ENCODE measurements at regions not wholly inside any gene's neighbourhood (a gene's known extent, or its start where the extent isn't known, plus 50 kb on each side); places are given as distances from the start of the nearest gene placed in this dataset.

DNA sequence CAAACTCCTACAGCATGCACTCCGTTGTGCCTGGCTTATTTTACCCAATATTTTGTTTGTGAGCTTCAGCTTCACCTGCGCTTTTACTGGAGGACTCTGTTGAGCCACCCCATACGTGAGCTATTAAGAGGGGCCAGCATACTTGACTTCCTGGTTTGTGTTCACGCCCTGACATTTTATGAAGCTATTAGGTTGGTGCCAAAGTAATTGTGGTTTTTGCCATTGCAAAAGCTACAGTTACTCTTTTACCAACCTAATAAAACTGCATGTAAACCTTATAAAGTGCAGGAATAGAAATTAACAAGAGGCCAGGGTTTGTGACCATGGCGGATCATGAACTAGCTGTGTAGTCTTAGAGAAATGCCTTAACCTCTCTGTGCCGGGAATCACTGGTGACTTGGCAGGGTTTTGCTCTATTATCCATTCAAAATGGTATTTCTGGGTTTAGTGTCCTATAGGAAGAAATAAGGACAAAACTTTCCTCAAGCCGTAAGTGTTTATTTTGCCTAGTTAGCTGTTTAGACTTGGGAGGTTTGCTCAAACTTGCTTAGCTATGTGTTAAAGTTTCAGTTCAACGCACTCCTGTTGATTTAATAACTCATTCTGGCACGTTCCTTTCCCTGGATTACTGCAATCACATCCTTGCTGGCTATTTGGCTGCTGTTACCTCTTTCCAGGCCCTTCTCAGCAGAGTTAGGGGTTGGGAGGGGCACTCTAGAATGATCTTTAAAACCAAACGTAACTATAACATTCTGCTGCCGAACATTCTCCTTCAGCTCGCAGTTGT is 1027.6 kb downstream of the BCL11B start:
- no peak for TF ChIP-seq SIN3A (IDR thresholded peaks at IDR 0.05; ENCODE audit: borderline replicate concordance, low read depth, low read length)
- TF ChIP-seq, protein P1, sequence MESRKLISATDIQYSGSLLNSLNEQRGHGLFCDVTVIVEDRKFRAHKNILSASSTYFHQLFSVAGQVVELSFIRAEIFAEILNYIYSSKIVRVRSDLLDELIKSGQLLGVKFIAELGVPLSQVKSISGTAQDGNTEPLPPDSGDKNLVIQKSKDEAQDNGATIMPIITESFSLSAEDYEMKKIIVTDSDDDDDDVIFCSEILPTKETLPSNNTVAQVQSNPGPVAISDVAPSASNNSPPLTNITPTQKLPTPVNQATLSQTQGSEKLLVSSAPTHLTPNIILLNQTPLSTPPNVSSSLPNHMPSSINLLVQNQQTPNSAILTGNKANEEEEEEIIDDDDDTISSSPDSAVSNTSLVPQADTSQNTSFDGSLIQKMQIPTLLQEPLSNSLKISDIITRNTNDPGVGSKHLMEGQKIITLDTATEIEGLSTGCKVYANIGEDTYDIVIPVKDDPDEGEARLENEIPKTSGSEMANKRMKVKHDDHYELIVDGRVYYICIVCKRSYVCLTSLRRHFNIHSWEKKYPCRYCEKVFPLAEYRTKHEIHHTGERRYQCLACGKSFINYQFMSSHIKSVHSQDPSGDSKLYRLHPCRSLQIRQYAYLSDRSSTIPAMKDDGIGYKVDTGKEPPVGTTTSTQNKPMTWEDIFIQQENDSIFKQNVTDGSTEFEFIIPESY (CRISPR knock-in tag; IDR thresholded peaks at IDR 0.05): no peak
- no peak for TF ChIP-seq ZMYM2 (CRISPR knock-in tag; IDR thresholded peaks at IDR 0.05)
- no peak for TF ChIP-seq TAF1 (CRISPR knock-in tag; IDR thresholded peaks at IDR 0.05)
- no peak for TF ChIP-seq HNRNPLL (IDR thresholded peaks at IDR 0.05; ENCODE audit: low read depth, low read length, poor library complexity, severe bottlenecking)
- TF ChIP-seq, protein P2, sequence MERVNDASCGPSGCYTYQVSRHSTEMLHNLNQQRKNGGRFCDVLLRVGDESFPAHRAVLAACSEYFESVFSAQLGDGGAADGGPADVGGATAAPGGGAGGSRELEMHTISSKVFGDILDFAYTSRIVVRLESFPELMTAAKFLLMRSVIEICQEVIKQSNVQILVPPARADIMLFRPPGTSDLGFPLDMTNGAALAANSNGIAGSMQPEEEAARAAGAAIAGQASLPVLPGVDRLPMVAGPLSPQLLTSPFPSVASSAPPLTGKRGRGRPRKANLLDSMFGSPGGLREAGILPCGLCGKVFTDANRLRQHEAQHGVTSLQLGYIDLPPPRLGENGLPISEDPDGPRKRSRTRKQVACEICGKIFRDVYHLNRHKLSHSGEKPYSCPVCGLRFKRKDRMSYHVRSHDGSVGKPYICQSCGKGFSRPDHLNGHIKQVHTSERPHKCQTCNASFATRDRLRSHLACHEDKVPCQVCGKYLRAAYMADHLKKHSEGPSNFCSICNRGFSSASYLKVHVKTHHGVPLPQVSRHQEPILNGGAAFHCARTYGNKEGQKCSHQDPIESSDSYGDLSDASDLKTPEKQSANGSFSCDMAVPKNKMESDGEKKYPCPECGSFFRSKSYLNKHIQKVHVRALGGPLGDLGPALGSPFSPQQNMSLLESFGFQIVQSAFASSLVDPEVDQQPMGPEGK (CRISPR knock-in tag; IDR thresholded peaks at IDR 0.05): no peak
- TF ChIP-seq SP1 (IDR thresholded peaks at IDR 0.05): no peak
- TF ChIP-seq SP1 (CRISPR knock-in tag; IDR thresholded peaks at IDR 0.05): no peak
- no peak for TF ChIP-seq ZNF780A (CRISPR knock-in tag; IDR thresholded peaks at IDR 0.05)
- TF ChIP-seq, protein P3, sequence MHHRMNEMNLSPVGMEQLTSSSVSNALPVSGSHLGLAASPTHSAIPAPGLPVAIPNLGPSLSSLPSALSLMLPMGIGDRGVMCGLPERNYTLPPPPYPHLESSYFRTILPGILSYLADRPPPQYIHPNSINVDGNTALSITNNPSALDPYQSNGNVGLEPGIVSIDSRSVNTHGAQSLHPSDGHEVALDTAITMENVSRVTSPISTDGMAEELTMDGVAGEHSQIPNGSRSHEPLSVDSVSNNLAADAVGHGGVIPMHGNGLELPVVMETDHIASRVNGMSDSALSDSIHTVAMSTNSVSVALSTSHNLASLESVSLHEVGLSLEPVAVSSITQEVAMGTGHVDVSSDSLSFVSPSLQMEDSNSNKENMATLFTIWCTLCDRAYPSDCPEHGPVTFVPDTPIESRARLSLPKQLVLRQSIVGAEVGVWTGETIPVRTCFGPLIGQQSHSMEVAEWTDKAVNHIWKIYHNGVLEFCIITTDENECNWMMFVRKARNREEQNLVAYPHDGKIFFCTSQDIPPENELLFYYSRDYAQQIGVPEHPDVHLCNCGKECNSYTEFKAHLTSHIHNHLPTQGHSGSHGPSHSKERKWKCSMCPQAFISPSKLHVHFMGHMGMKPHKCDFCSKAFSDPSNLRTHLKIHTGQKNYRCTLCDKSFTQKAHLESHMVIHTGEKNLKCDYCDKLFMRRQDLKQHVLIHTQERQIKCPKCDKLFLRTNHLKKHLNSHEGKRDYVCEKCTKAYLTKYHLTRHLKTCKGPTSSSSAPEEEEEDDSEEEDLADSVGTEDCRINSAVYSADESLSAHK (CRISPR knock-in tag; IDR thresholded peaks at IDR 0.05; ENCODE audit: borderline replicate concordance): no peak

All from HepG2 (cell line).